G401 (cell line): ENCODE measurements at regions not wholly inside any gene's neighbourhood (a gene's known extent, or its start where the extent isn't known, plus 50 kb on each side); places are given as distances from the start of the nearest gene placed in this dataset.

Experiments
- DNase-seq: peaks from one replicate; pipeline ENCODE4 v3.0.0-alpha.2; 2015; ENCODE audit warnings: low spot score
- in situ Hi-C: cut with HindIII; loops from 2 replicates; pipeline ENCODE4 v1.10.0; 2016; ENCODE audit warnings: low sequenced_read_pairs, mixed read lengths

GRCh38 chr13:70856025-70856424 is 747.8 kb upstream of the KLHL1 start:
- in situ Hi-C loops = no loop called here
- DNase-seq = no peak

GRCh38 chr13:70849222-70849621 is 741.0 kb upstream of the KLHL1 start:
- DNase-seq = no peak
- in situ Hi-C loops = no loop called here

- no peak for DNase-seq
- in situ Hi-C loops = no loop called here
These were observed 736.3 kb upstream of the KLHL1 start for GRCh38 chr13:70844391-70845108.

GRCh38 chr13:70842062-70842644 is 733.9 kb upstream of the KLHL1 start:
- no peak for DNase-seq
- in situ Hi-C loops = no loop called here

GRCh38 chr13:70841240-70842061 is 733.2 kb upstream of the KLHL1 start:
- no peak for DNase-seq
- in situ Hi-C loops = no loop called here

- DNase-seq = no peak
- in situ Hi-C loops = no loop called here
These were observed 727.1 kb upstream of the KLHL1 start for GRCh38 chr13:70835371-70835770.

- in situ Hi-C loops = no loop called here
- DNase-seq = no peak
These were observed 721.5 kb upstream of the KLHL1 start for GRCh38 chr13:70829748-70830147.

- in situ Hi-C loops = no loop called here
- no peak for DNase-seq
These were observed 709.3 kb upstream of the KLHL1 start for GRCh38 chr13:70817576-70817975.

GRCh38 chr13:70816853-70817252 is 708.6 kb upstream of the KLHL1 start:
- in situ Hi-C loops = no loop called here

GRCh38 chr13:70814684-70815083 is 706.4 kb upstream of the KLHL1 start:
- in situ Hi-C loops = no loop called here
- no peak for DNase-seq

More at GRCh38 chr13:70816853-70817252, 708.6 kb upstream of the KLHL1 start:
- DNase-seq = no peak

- in situ Hi-C loops = no loop called here
- DNase-seq = no peak
These were observed 704.2 kb upstream of the KLHL1 start for GRCh38 chr13:70812481-70812880.

- no peak for DNase-seq
- in situ Hi-C loops = no loop called here
These were observed 701.3 kb upstream of the KLHL1 start for GRCh38 chr13:70809588-70809987.

GRCh38 chr13:70798385-70798784 is 690.1 kb upstream of the KLHL1 start:
- DNase-seq = no peak
- in situ Hi-C loops = no loop called here

- in situ Hi-C loops = no loop called here
- no peak for DNase-seq
These were observed 687.2 kb upstream of the KLHL1 start for GRCh38 chr13:70795484-70795883.

- in situ Hi-C loops = no loop called here
- no peak for DNase-seq
These were observed 683.9 kb upstream of the KLHL1 start for GRCh38 chr13:70792121-70792520.

- in situ Hi-C loops = no loop called here
- no peak for DNase-seq
These were observed 681.5 kb upstream of the KLHL1 start for GRCh38 chr13:70789751-70790150.

GRCh38 chr13:70788074-70788473 is 679.8 kb upstream of the KLHL1 start:
- in situ Hi-C loops = no loop called here
- no peak for DNase-seq

- DNase-seq = no peak
- in situ Hi-C loops = no loop called here
These were observed 676.1 kb upstream of the KLHL1 start for GRCh38 chr13:70784207-70784989.

- no peak for DNase-seq
- in situ Hi-C loops = no loop called here
These were observed 661.6 kb upstream of the KLHL1 start for GRCh38 chr13:70769817-70770216.

- in situ Hi-C loops = no loop called here
These were observed 650.7 kb upstream of the KLHL1 start for GRCh38 chr13:70758932-70759331.

More at GRCh38 chr13:70758932-70759331, 650.7 kb upstream of the KLHL1 start:
- no peak for DNase-seq
